ENCODE measurements at regions not wholly inside any gene's neighbourhood (a gene's known extent, or its start where the extent isn't known, plus 50 kb on each side); places are given as distances from the start of the nearest gene placed in this dataset.

- TF ChIP-seq, protein P1, sequence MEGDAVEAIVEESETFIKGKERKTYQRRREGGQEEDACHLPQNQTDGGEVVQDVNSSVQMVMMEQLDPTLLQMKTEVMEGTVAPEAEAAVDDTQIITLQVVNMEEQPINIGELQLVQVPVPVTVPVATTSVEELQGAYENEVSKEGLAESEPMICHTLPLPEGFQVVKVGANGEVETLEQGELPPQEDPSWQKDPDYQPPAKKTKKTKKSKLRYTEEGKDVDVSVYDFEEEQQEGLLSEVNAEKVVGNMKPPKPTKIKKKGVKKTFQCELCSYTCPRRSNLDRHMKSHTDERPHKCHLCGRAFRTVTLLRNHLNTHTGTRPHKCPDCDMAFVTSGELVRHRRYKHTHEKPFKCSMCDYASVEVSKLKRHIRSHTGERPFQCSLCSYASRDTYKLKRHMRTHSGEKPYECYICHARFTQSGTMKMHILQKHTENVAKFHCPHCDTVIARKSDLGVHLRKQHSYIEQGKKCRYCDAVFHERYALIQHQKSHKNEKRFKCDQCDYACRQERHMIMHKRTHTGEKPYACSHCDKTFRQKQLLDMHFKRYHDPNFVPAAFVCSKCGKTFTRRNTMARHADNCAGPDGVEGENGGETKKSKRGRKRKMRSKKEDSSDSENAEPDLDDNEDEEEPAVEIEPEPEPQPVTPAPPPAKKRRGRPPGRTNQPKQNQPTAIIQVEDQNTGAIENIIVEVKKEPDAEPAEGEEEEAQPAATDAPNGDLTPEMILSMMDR (IDR thresholded peaks at IDR 0.05): no peak
- TF ChIP-seq ZFX (IDR thresholded peaks at IDR 0.05; ENCODE audit: borderline replicate concordance): no peak
Observed at GRCh38 chr6:139701695-139702094, 327.2 kb upstream of the CITED2 start.
